Stomach (tissue), 8 donors: ENCODE measurements at regions not wholly inside any gene's neighbourhood (a gene's known extent, or its start where the extent isn't known, plus 50 kb on each side); places are given as distances from the start of the nearest gene placed in this dataset.
A peak's percentile ranks its signal among the peaks of the same experiment; 100 is the strongest.

Experiments
- DNase-seq, 2 donors: peaks; one replicate each; pipeline versions ENCODE4 v3.0.0 to v3.0.0-alpha.2; 2013 to 2019
- H3K27ac ChIP-seq, 5 donors: fragments of 200-600 bp in 4 of 5; sonication (generic) in 4 of 5; one replicate each; pipeline ENCODE4 v1.5.1; 2013 to 2019; ENCODE audit warnings: mild to moderate bottlenecking in 1 of 5, moderate library complexity in 1 of 5
- H3K27me3 ChIP-seq, 3 donors: fragments of 200-600 bp; sonication (generic); one replicate each; pipeline ENCODE4 v1.5.1; 2017 to 2019; ENCODE audit warnings: mixed run types in 1 of 3
- H3K36me3 ChIP-seq, 4 donors: fragments of 200-600 bp; sonication (generic); 1 replicate in 3 of 4; 2 replicates in 1 of 4; pipeline ENCODE4 v1.5.1; 2016 to 2019
- H3K4me1 ChIP-seq, 4 donors: fragments of 200-600 bp; sonication (generic); one replicate each; pipeline ENCODE4 v1.5.1; 2016 to 2019
- H3K4me3 ChIP-seq, 4 donors: fragments of 200-600 bp; sonication (generic) in 3 of 4; one replicate each; pipeline ENCODE4 v1.5.1; 2016 to 2019; ENCODE audit warnings: mild to moderate bottlenecking in 1 of 4
- H3K9me3 ChIP-seq, 4 donors: fragments of 200-600 bp; sonication (generic); one replicate each; pipeline ENCODE4 v1.5.1; 2016 to 2019
- EP300 ChIP-seq: sonication (generic); formaldehyde crosslinking; IDR thresholded peaks from one replicate; pipeline ENCODE4 v1.6.1; 2017; ENCODE audit warnings: antibody characterized with exemption
- POLR2A ChIP-seq, 4 donors: fragments of 450-650 bp; IDR thresholded peaks; one replicate each; pipeline ENCODE4 v1.6.1; 2016; ENCODE audit warnings: antibody characterized with exemption in 4 of 4, control low read depth in 2 of 4, mild to moderate bottlenecking in 1 of 4, moderate library complexity in 1 of 4
- POLR2AphosphoS5 ChIP-seq, 3 donors: sonication (generic); formaldehyde crosslinking; IDR thresholded peaks; one replicate each; pipeline ENCODE4 v1.6.1; 2016; ENCODE audit warnings: antibody characterized with exemption in 3 of 3
- WGBS, 5 donors: extraction: QIAGEN DNeasy Blood & Tissue Kit in 3 of 5; methylation state at CpG; one replicate each; pipeline versions ENCODE4 v1.1.5 to v1.1.7; 2013 to 2018; 5-methylcytosine and 5-hydroxymethylcytosine counted together
- intact Hi-C: fragments of 100-400 bp; cut with DNase I; formaldehyde crosslinking; loops from one replicate; pipeline ENCODE4 v1.15.1; 2023; ENCODE audit warnings: low total_unique reads
- TF ChIP-seq, protein P1 (sequence below), 7 experiments: fragments of 450-650 bp in 4 of 7; fragments of 200-600 bp in 3 of 7; sonication (generic) in 3 of 7; IDR thresholded peaks; one replicate each; pipeline ENCODE4 v1.5.1; 2016 to 2019; ENCODE audit warnings: antibody characterized with exemption in 7 of 7, control low read depth in 2 of 7, mild to moderate bottlenecking in 1 of 7
- donor health status: healthy with polysubstance abuse.
- donor health status: Bipolar disorder and iron deficiency.
- donor health status: healthy.

DNA sequence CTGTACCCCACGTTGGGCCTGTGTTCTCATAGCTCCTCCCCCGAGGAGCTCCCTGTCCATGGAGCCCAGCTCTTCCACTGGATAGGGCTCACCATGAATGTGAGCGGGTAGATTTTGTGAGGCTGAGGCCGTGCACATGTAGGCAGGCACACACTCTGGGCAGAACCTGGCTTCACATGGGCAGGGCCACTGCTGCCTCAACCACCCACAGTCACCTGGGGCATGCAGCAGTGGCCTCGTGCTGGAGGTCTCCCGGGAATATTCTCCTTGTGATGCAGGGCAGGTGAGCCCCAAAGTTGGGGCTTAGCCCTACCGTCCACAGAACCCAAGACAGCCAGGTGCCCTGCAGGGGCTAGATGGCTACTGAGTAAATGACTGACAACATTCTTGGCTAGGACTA, 116.6 kb downstream of the TMEM130 start:
- WGBS, 5 donors = 70 to 100% (median 88%) methylated on average over 2 to 7 of the region's 7 CpGs
- intact Hi-C loops = no loop called here
- H3K27me3 ChIP-seq = peaks cover 0 to 32% (median 10%) of the 10 kb centered on the region in 3 donors

DNA sequence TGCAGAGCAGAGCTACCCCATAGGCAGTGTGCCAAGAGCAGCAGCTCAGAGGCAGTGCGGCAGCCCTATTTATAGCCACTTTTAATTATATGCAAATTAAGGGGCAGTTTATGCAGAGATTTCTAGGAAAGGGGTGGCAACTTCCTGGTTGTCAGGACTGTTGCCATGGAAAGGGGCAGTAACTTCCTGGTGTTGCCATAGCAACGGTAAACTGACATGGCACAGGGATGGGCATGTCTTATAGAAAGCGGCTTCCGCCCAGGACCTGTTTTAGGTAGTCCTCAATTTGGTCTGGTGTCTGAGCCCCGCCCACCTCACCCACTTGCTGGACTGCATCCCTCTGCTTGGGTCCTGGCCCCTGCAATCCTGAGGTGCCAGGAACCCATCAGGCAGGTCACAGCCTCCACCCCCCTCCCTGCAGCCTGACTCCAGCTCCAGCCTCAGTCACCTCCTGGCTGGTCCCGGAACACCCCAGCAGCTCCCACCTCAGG, 115.8 kb downstream of the TMEM130 start:
- Histone ChIP-seq H3K4me1 (no peaks in the 10 kb centered on the region), H3K36me3 (no peaks in the 10 kb centered on the region), H3K27me3 (peaks cover 0 to 25% (median 7%) of the 10 kb centered on the region in 3 donors), H3K4me3 (no peak overlapping the region), H3K9me3 (no peaks in the 10 kb centered on the region), H3K27ac (no peak overlapping the region)
- intact Hi-C loops = no loop called here
- peak in 1 of 2 donors; percentile 59 for DNase-seq
- 67 to 78% (median 70%) methylated on average over 6 of the region's 6 CpGs for WGBS, 5 donors
- no peak for TF ChIP-seq EP300
- no peak for TF ChIP-seq POLR2AphosphoS5 (IDR thresholded peaks at IDR 0.05)
- no peak for TF ChIP-seq POLR2A (IDR thresholded peaks at IDR 0.05)
- TF ChIP-seq, protein P1, sequence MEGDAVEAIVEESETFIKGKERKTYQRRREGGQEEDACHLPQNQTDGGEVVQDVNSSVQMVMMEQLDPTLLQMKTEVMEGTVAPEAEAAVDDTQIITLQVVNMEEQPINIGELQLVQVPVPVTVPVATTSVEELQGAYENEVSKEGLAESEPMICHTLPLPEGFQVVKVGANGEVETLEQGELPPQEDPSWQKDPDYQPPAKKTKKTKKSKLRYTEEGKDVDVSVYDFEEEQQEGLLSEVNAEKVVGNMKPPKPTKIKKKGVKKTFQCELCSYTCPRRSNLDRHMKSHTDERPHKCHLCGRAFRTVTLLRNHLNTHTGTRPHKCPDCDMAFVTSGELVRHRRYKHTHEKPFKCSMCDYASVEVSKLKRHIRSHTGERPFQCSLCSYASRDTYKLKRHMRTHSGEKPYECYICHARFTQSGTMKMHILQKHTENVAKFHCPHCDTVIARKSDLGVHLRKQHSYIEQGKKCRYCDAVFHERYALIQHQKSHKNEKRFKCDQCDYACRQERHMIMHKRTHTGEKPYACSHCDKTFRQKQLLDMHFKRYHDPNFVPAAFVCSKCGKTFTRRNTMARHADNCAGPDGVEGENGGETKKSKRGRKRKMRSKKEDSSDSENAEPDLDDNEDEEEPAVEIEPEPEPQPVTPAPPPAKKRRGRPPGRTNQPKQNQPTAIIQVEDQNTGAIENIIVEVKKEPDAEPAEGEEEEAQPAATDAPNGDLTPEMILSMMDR (IDR thresholded peaks at IDR 0.05) = no peak

More for the DNA sequence above, 116.6 kb downstream of the TMEM130 start:
- H3K4me3 ChIP-seq = no peak overlapping the region
- DNase-seq = no peak
- H3K4me1 ChIP-seq = no peaks in the 10 kb centered on the region
- no peak overlapping the region for H3K27ac ChIP-seq
- H3K9me3 ChIP-seq = no peaks in the 10 kb centered on the region
- H3K36me3 ChIP-seq = no peaks in the 10 kb centered on the region
- TF ChIP-seq POLR2A (IDR thresholded peaks at IDR 0.05) (no peak), POLR2AphosphoS5 (IDR thresholded peaks at IDR 0.05) (no peak), EP300 (no peak)
- TF ChIP-seq, protein P1 (IDR thresholded peaks at IDR 0.05) = no peak

DNA sequence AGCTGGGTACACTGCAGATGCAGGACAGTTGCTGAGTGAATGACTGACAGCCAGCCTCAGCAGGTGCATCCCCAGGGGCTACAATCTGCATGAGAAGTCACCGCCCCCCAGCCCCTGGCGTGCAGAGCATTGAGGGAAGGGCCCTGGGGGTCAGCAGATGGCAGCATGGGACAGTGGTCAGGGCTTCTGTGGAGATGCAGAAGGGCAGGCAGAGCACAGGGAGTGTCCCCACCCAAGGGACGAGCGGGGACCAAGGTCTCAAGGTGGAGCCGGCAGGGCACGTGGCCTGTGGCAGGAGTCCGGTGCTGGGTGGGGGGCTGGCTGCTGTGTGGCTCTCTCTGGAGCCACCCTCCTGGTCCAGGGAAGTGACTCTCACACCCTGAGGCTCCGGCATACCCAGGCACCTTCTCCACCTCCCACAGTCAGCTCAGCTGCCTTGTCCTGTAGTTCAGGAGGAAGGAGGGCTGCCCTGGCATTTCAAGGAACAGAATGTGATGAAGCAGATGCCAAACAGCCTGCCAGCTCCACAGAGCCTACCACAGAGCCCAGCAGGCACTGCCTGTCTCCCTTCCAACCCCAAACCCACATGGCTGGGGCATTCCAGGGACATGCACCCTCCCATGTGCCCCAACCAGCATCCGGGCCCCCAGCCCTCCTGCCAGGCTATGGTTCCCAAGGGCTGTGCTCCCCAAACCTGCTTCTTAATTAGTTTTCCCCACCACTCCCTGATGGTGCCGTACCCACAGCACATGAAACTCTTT, 114.5 kb downstream of the TMEM130 start:
- TF ChIP-seq EP300 (no peak), POLR2AphosphoS5 (IDR thresholded peaks at IDR 0.05) (no peak), POLR2A (IDR thresholded peaks at IDR 0.05) (no peak)
- TF ChIP-seq, protein P1 (IDR thresholded peaks at IDR 0.05) = no peak
- no peaks in the 10 kb centered on the region for H3K36me3 ChIP-seq
- 47 to 67% (median 52%) methylated on average over 9 to 10 of the region's 10 CpGs for WGBS, 5 donors
- H3K9me3 ChIP-seq = no peaks in the 10 kb centered on the region
- H3K4me3 ChIP-seq = no peak overlapping the region
- H3K27me3 ChIP-seq = peaks cover 0 to 25% (median 7%) of the 10 kb centered on the region in 3 donors
- no peaks in the 10 kb centered on the region for H3K4me1 ChIP-seq
- DNase-seq = no peak
- no peak overlapping the region for H3K27ac ChIP-seq
- intact Hi-C loops = no loop called here

DNA sequence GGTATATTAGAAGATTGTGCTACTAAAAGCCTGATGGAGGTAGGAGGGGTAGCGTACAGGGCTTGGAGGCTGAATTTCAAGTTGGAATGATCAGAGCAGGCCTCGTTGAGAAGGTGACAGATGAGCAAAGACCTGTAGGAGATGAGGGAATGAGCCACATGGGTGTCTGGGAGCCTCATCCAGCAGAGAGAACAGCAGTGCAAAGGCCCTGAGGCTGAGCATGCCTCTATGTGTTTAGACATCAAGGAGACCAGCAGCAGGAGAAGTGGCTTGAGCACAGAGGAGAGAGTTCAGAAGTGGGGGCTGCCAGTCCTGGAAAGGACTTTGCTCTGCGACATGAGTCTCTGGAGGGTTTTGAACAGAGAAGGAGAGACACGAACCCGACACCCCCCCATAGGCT, 111.7 kb downstream of the TMEM130 start:
- no peak overlapping the region for H3K27ac ChIP-seq
- H3K4me1 ChIP-seq = no peaks in the 10 kb centered on the region
- H3K9me3 ChIP-seq = no peaks in the 10 kb centered on the region
- DNase-seq = no peak
- H3K4me3 ChIP-seq = no peak overlapping the region
- 74 to 94% (median 90%) methylated on average over 5 of the region's 5 CpGs for WGBS, 5 donors
- no peaks in the 10 kb centered on the region for H3K36me3 ChIP-seq
- intact Hi-C loops = no loop called here
- TF ChIP-seq EP300 (no peak), POLR2A (IDR thresholded peaks at IDR 0.05) (no peak), POLR2AphosphoS5 (IDR thresholded peaks at IDR 0.05) (no peak)
- TF ChIP-seq, protein P1 (IDR thresholded peaks at IDR 0.05) = no peak
- peaks cover 0 to 35% (median 7%) of the 10 kb centered on the region in 3 donors for H3K27me3 ChIP-seq
